Kidney (tissue), 13 donors: ENCODE measurements at regions not wholly inside any gene's neighbourhood (a gene's known extent, or its start where the extent isn't known, plus 50 kb on each side); places are given as distances from the start of the nearest gene placed in this dataset.

ENCODE experiments used
- DNase-seq, 5 donors: peaks; one replicate each; pipeline ENCODE4 v3.0.0-alpha.2; 2013 to 2020
- FAIRE-seq: peaks from 2 replicates; lab custom pipeline; 2012; peaks lifted over from hg19 to GRCh38; lab: Jason Lieb, UNC
- H3K27ac ChIP-seq, 2 donors: one replicate each; pipeline ENCODE4 v1.7.0; 2013; ENCODE audit warnings: low read depth in 2 of 2, low read length in 2 of 2, inconsistent platforms in 1 of 2
- H3K27me3 ChIP-seq: one replicate; pipeline ENCODE4 v1.7.1; 2013; ENCODE audit warnings: low read length, inconsistent platforms; ENCODE audit not compliant: control insufficient read depth, insufficient read depth
- H3K36me3 ChIP-seq, 3 donors: one replicate each; pipeline versions ENCODE4 v1.7.0 to v1.7.1; 2013; ENCODE audit warnings: low read length in 3 of 3, control low read depth in 1 of 3, inconsistent platforms in 1 of 3; ENCODE audit not compliant: insufficient read depth in 3 of 3, control insufficient read depth in 2 of 3
- H3K4me1 ChIP-seq, 3 donors: one replicate each; pipeline versions ENCODE4 v1.7.0 to v1.7.1; 2013; ENCODE audit warnings: low read length in 3 of 3, inconsistent platforms in 1 of 3, low read depth in 1 of 3; ENCODE audit not compliant: control insufficient read depth in 2 of 3, insufficient read depth in 2 of 3
- H3K4me3 ChIP-seq, 3 donors: one replicate each; pipeline versions ENCODE4 v1.7.0 to v1.8.1; 2013; ENCODE audit warnings: low read length in 3 of 3, control low read depth in 1 of 3, inconsistent platforms in 1 of 3
- H3K9ac ChIP-seq, 3 donors: one replicate each; pipeline versions ENCODE4 v1.7.0 to v1.7.1; 2013; ENCODE audit warnings: low read length in 3 of 3, control low read depth in 1 of 3, inconsistent platforms in 1 of 3
- H3K9me3 ChIP-seq, 3 donors: one replicate each; pipeline versions ENCODE4 v1.7.0 to v1.7.1; 2013; ENCODE audit warnings: low read length in 3 of 3, control low read depth in 1 of 3, inconsistent platforms in 1 of 3; ENCODE audit not compliant: control insufficient read depth in 2 of 3, insufficient read depth in 1 of 3
- intact Hi-C: fragments of 100-400 bp; cut with DNase I; formaldehyde crosslinking; loops from one replicate; pipeline ENCODE4 v1.11.1; 2022
- TF ChIP-seq, protein P1 (sequence below): IDR thresholded peaks from 3 replicates; pipeline ENCODE4 v1.5.1; 2012; ENCODE audit warnings: mild to moderate bottlenecking, moderate library complexity, borderline replicate concordance; ENCODE audit not compliant: insufficient read depth; ENCODE audit errors: extremely low read depth
- donor health status: control.
- donor health status: control.
- donor health status: control.
- donor health status: control.
- donor health status: control.
- donor health status: DM: yes; HTN: yes; CAD: no.
- donor health status: Normal renal cell carcinoma (clear cell type).

- intact Hi-C loops: no loop called here
- H3K9me3 ChIP-seq: no peaks in the 10 kb centered on the region
- no peak overlapping the region for H3K27ac ChIP-seq
- H3K9ac ChIP-seq: no peak overlapping the region
- DNase-seq: no peak
- H3K36me3 ChIP-seq: no peaks in the 10 kb centered on the region
- TF ChIP-seq, protein P1, sequence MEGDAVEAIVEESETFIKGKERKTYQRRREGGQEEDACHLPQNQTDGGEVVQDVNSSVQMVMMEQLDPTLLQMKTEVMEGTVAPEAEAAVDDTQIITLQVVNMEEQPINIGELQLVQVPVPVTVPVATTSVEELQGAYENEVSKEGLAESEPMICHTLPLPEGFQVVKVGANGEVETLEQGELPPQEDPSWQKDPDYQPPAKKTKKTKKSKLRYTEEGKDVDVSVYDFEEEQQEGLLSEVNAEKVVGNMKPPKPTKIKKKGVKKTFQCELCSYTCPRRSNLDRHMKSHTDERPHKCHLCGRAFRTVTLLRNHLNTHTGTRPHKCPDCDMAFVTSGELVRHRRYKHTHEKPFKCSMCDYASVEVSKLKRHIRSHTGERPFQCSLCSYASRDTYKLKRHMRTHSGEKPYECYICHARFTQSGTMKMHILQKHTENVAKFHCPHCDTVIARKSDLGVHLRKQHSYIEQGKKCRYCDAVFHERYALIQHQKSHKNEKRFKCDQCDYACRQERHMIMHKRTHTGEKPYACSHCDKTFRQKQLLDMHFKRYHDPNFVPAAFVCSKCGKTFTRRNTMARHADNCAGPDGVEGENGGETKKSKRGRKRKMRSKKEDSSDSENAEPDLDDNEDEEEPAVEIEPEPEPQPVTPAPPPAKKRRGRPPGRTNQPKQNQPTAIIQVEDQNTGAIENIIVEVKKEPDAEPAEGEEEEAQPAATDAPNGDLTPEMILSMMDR: no peak
- H3K27me3 ChIP-seq: no peaks in the 10 kb centered on the region
- H3K4me3 ChIP-seq: no peak overlapping the region
- H3K4me1 ChIP-seq: no peaks in the 10 kb centered on the region
- FAIRE-seq: no peak
These were observed 660.2 kb downstream of the HTR1B start for GRCh38 chr6:76803038-76803580.

GRCh38 chr6:76792394-76792793 lies 670.9 kb downstream of the HTR1B start:
- Histone ChIP-seq H3K9ac (no peak overlapping the region), H3K27me3 (no peaks in the 10 kb centered on the region), H3K27ac (no peak overlapping the region), H3K4me1 (peaks cover 0 to 3% (median 0%) of the 10 kb centered on the region in 3 donors), H3K9me3 (no peaks in the 10 kb centered on the region), H3K4me3 (no peak overlapping the region), H3K36me3 (no peaks in the 10 kb centered on the region)
- DNase-seq (no peak), FAIRE-seq (no peak)
- TF ChIP-seq, protein P1: no peak
- intact Hi-C loops: no loop called here

GRCh38 chr6:76790881-76791280 lies 672.4 kb downstream of the HTR1B start:
- H3K27me3 ChIP-seq: no peaks in the 10 kb centered on the region
- H3K36me3 ChIP-seq: no peaks in the 10 kb centered on the region
- no peak overlapping the region for H3K27ac ChIP-seq
- H3K9me3 ChIP-seq: no peaks in the 10 kb centered on the region
- no peak overlapping the region for H3K9ac ChIP-seq
- TF ChIP-seq, protein P1: no peak
- no peak overlapping the region for H3K4me3 ChIP-seq
- intact Hi-C loops: no loop called here
- no peak for FAIRE-seq
- peaks cover 0 to 3% (median 0%) of the 10 kb centered on the region in 3 donors for H3K4me1 ChIP-seq
- no peak for DNase-seq
